ENCODE measurements at regions not wholly inside any gene's neighbourhood (a gene's known extent, or its start where the extent isn't known, plus 50 kb on each side); places are given as distances from the start of the nearest gene placed in this dataset.

DNA sequence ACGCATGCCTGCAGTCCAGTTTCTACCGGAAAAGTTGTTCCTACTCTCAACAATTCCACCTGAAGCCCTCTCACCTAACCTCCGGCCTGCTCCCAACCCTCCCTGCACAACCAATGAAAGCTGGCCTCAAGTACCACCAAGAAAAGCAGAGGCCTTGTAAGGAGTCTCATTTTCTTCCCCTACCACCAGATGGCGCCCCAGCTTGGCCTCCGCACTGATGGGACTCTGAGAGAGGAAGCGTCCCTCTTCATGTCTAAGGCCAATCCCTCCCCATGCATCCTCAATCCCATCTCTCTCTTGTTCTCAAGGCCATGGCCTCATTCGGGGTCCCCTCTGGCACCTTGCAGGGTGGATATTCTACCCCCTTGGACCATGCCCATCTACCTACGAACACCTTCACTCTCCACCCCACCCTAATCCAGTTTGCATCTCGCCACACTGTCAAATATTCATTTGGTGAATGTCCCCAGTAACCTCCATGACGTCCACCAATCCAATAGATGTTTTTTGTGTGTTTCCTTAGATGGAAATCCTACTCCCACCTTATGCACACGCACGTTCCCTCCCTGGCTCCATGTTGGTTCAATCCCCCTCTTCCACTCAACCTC is 412.8 kb downstream of the ZNF536 start:
- no peaks in the 10 kb centered on the region for H3K36me3 Mint-ChIP-seq (ENCODE audit: insufficient read depth, unreplicated experiment)
- peaks cover 39% of the 10 kb centered on the region for H3K9me3 Mint-ChIP-seq (ENCODE audit: unreplicated experiment)
- BruUV-seq (replicated peaks), result no TSS peak
- ChIA-PET CTCF (no interaction called here), POLR2A (no interaction called here)
- H3K4me3 Mint-ChIP-seq (ENCODE audit: unreplicated experiment), result no peak overlapping the region
- no peaks in the 10 kb centered on the region for H3K4me1 Mint-ChIP-seq (ENCODE audit: insufficient read depth, unreplicated experiment)
- no peak overlapping the region for H3K27ac Mint-ChIP-seq (ENCODE audit: low read depth, unreplicated experiment)
- intact Hi-C loops (cut with micrococcal nuclease), result no loop called here
- TF ChIP-seq, protein P1, sequence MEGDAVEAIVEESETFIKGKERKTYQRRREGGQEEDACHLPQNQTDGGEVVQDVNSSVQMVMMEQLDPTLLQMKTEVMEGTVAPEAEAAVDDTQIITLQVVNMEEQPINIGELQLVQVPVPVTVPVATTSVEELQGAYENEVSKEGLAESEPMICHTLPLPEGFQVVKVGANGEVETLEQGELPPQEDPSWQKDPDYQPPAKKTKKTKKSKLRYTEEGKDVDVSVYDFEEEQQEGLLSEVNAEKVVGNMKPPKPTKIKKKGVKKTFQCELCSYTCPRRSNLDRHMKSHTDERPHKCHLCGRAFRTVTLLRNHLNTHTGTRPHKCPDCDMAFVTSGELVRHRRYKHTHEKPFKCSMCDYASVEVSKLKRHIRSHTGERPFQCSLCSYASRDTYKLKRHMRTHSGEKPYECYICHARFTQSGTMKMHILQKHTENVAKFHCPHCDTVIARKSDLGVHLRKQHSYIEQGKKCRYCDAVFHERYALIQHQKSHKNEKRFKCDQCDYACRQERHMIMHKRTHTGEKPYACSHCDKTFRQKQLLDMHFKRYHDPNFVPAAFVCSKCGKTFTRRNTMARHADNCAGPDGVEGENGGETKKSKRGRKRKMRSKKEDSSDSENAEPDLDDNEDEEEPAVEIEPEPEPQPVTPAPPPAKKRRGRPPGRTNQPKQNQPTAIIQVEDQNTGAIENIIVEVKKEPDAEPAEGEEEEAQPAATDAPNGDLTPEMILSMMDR (IDR thresholded peaks at IDR 0.05; ENCODE audit: unreplicated experiment), result no peak
- H3K27me3 Mint-ChIP-seq (ENCODE audit: insufficient read depth, unreplicated experiment), result no peaks in the 10 kb centered on the region
- peak; percentile 3 for DNase-seq (ENCODE audit: unreplicated experiment)

DNA sequence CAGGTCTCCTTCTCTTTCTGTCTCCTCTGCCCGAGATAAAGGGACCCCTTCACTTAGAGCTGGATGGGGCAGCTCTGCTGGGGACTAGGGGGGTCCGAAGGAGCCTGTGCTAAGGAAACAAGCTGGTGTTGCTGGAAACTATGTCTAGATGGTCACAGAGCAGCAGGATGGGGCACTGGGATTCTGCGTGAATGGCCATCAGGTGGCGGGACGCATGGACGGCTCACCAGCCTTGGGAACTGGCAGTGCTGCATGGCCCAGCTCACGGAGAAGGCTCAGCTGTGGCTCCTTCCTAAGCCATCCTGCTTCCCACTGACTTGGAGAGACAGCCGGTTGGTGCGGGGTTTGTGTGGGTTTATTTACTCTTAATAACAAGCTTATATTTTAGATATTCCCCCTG is 411.8 kb downstream of the ZNF536 start:
- POLR2A ChIA-PET, result no interaction called here
- no TSS peak for BruUV-seq (replicated peaks)

DNA sequence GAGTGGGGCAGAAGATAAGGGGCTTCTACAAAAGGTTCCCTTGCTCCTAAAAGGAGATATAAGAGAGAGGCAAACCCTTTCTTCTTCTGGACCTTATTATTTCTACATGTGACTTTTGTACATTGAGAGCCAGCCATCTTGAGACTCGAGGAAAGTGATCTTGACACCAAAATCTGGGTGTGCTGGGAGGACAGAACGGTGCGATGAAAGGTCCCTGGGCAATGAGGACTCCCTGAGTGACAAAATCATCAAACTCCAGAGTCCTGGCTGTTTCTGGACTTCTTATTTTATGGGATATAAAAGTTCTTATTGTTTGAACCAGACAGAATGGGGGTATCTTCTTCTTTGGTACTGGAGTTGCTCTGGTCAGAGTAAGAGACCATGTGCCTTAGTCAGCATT is 411.0 kb downstream of the ZNF536 start:
- no peak for DNase-seq (ENCODE audit: unreplicated experiment)
- peaks cover 34% of the 10 kb centered on the region for H3K9me3 Mint-ChIP-seq (ENCODE audit: unreplicated experiment)
- H3K4me1 Mint-ChIP-seq (ENCODE audit: insufficient read depth, unreplicated experiment), result no peaks in the 10 kb centered on the region
- CTCF ChIA-PET, result no interaction called here
- intact Hi-C loops (cut with micrococcal nuclease), result no loop called here
- no TSS peak for BruUV-seq (replicated peaks)
- no peak overlapping the region for H3K4me3 Mint-ChIP-seq (ENCODE audit: unreplicated experiment)
- no peaks in the 10 kb centered on the region for H3K36me3 Mint-ChIP-seq (ENCODE audit: insufficient read depth, unreplicated experiment)
- no peaks in the 10 kb centered on the region for H3K27me3 Mint-ChIP-seq (ENCODE audit: insufficient read depth, unreplicated experiment)
- no peak overlapping the region for H3K27ac Mint-ChIP-seq (ENCODE audit: low read depth, unreplicated experiment)
- TF ChIP-seq, protein P1 (IDR thresholded peaks at IDR 0.05; ENCODE audit: unreplicated experiment), result no peak
- POLR2A ChIA-PET, result no interaction called here

More for the DNA sequence above, 411.8 kb downstream of the ZNF536 start:
- H3K27me3 Mint-ChIP-seq (ENCODE audit: insufficient read depth, unreplicated experiment), result no peaks in the 10 kb centered on the region
- no peaks in the 10 kb centered on the region for H3K36me3 Mint-ChIP-seq (ENCODE audit: insufficient read depth, unreplicated experiment)
- CTCF ChIA-PET, result interaction anchor here (0.9 kb wide), 1 partner anchor 43 kb away, joined by 3 read pairs; no protein-coding TSS in a partner anchor
- no peak overlapping the region for H3K27ac Mint-ChIP-seq (ENCODE audit: low read depth, unreplicated experiment)
- H3K9me3 Mint-ChIP-seq (ENCODE audit: unreplicated experiment), result peaks cover 35% of the 10 kb centered on the region
- H3K4me1 Mint-ChIP-seq (ENCODE audit: insufficient read depth, unreplicated experiment), result no peaks in the 10 kb centered on the region
- DNase-seq (ENCODE audit: unreplicated experiment), result no peak
- TF ChIP-seq, protein P1 (IDR thresholded peaks at IDR 0.05; ENCODE audit: unreplicated experiment), result no peak
- no peak overlapping the region for H3K4me3 Mint-ChIP-seq (ENCODE audit: unreplicated experiment)
- intact Hi-C loops (cut with micrococcal nuclease), result no loop called here

DNA sequence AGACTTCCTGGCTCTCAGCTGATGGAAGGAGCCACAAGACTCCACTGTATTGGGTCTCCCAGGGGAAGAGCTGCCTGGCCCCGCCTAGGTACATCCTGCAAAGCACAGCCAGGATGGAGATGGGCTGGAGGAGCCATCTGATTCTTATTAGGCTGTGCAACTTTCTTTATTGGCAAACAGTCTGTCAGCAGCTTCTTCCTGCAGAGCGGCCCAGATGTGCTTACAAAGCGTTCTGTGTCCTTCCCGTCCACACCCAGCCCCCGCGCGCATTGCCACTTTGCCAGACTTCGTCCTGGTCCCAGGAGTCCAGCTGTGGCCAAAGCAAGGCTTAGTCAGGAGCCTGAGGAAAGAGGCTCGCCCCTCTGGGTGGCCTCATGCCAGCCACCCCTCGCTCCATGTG is 409.3 kb downstream of the ZNF536 start:
- POLR2A ChIA-PET, result no interaction called here
- intact Hi-C loops (cut with micrococcal nuclease), result no loop called here
- BruUV-seq (replicated peaks), result no TSS peak

More for the DNA sequence above, 409.3 kb downstream of the ZNF536 start:
- CTCF ChIA-PET, result no interaction called here
- Mint-ChIP-seq H3K4me1 (ENCODE audit: insufficient read depth, unreplicated experiment) (no peaks in the 10 kb centered on the region), H3K4me3 (ENCODE audit: unreplicated experiment) (no peak overlapping the region), H3K9me3 (ENCODE audit: unreplicated experiment) (peaks cover 42% of the 10 kb centered on the region), H3K27me3 (ENCODE audit: insufficient read depth, unreplicated experiment) (no peaks in the 10 kb centered on the region), H3K27ac (ENCODE audit: low read depth, unreplicated experiment) (no peak overlapping the region), H3K36me3 (ENCODE audit: insufficient read depth, unreplicated experiment) (no peaks in the 10 kb centered on the region)
- no peak for DNase-seq (ENCODE audit: unreplicated experiment)
- TF ChIP-seq, protein P1 (IDR thresholded peaks at IDR 0.05; ENCODE audit: unreplicated experiment), result no peak
